Prostate gland (tissue), 2 donors: ENCODE measurements at regions not wholly inside any gene's neighbourhood (a gene's known extent, or its start where the extent isn't known, plus 50 kb on each side); places are given as distances from the start of the nearest gene placed in this dataset.

Source experiments
- CTCF ChIP-seq, 4 experiments: fragments of 200-600 bp in 2 of 4; fragments of 450-650 bp in 2 of 4; sonication (generic) in 2 of 4; IDR thresholded peaks; 1 replicate in 3 of 4; 2 replicates in 1 of 4; pipeline ENCODE4 v1.5.1; 2016 to 2019; ENCODE audit warnings: antibody characterized with exemption in 4 of 4, mild to moderate bottlenecking in 2 of 4, moderate library complexity in 2 of 4
- POLR2A ChIP-seq: fragments of 450-650 bp; IDR thresholded peaks from one replicate; pipeline ENCODE4 v1.6.1; 2016; ENCODE audit warnings: antibody characterized with exemption, mild to moderate bottlenecking
- POLR2AphosphoS5 ChIP-seq: sonication (generic); formaldehyde crosslinking; IDR thresholded peaks from one replicate; pipeline ENCODE4 v1.6.1; 2017; ENCODE audit warnings: antibody characterized with exemption

DNA sequence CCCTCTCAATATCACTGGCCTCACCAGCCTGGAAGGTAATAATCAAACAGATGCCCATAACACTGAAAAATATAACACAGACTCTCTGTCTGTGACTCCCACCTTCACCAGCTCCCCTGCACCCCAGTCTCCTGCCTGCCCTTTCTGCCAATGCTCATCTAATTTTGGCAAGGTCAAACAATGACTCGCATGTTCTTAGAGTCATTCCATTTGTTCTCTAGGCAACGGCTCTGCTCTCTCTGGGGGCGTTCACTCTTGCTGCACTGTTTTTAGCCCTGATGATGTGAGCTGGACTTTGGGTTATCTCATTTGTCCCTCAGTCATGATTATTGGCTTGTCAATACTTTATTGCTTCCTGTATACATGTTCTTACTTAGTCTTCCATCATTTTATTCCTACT is 691.8 kb downstream of the FLRT2 start:
- TF ChIP-seq CTCF (IDR thresholded peaks at IDR 0.05) (no peak), POLR2AphosphoS5 (no peak), POLR2A (no peak)
